IMR-90 (cell line): ENCODE measurements at regions not wholly inside any gene's neighbourhood (a gene's known extent, or its start where the extent isn't known, plus 50 kb on each side); places are given as distances from the start of the nearest gene placed in this dataset.

ENCODE experiments used
- ATAC-seq: fragments of 200-7000 bp; cut with Tn5 transposase; 2 replicates; pipeline ENCODE4 v1.9.1; 2020; ENCODE audit warnings: low read depth, mild to moderate bottlenecking, moderate library complexity
- BruUV-seq: library from RNA; stranded (reverse); fragments of 400-500 nt; replicated peaks from 2 replicates; lab custom pipeline; 2021; lab: Mats Ljungman, UMichigan
- CTCF ChIA-PET: fragments of 300-600 bp; formaldehyde crosslinking; extraction: SDS; loops from one replicate; lab custom pipeline; 2021; ENCODE audit warnings: antibody characterized with exemption; lab: Yijun Ruan, JAX
- POLR2A ChIA-PET: fragments of 300-600 bp; sonication (Branson Sonifier 250); formaldehyde crosslinking; loops from one replicate; lab custom pipeline; 2022; ENCODE audit warnings: antibody characterized with exemption; ENCODE audit not compliant: unreplicated experiment; lab: Charles Lee
- DNase-seq: peaks from one replicate; pipeline ENCODE4 v3.0.0; 2013
- H2AFZ ChIP-seq: replicated peaks from 2 replicates; pipeline ENCODE3; 2013; ENCODE audit warnings: low read length, mild to moderate bottlenecking; ENCODE audit not compliant: poor library complexity
- H2AK5ac ChIP-seq: 2 replicates; pipeline ENCODE4 v1.6.1; 2013; ENCODE audit warnings: low read depth, low read length, inconsistent platforms
- H2AK9ac ChIP-seq: replicated peaks from 2 replicates; pipeline ENCODE3; 2013; ENCODE audit warnings: mild to moderate bottlenecking, low read depth, low read length, moderate library complexity; ENCODE audit not compliant: poor library complexity
- H2BK120ac ChIP-seq: 2 replicates; pipeline ENCODE4 v1.6.1; 2013; ENCODE audit warnings: low read depth, low read length, inconsistent platforms
- H2BK15ac ChIP-seq: 3 replicates; pipeline ENCODE4 v1.6.1; 2013; ENCODE audit warnings: low read depth, low read length, inconsistent platforms
- H2BK20ac ChIP-seq: 2 replicates; pipeline ENCODE4 v1.6.1; 2013; ENCODE audit warnings: low read depth, mild to moderate bottlenecking, inconsistent platforms, low read length, moderate library complexity
- H2BK5ac ChIP-seq: 2 replicates; pipeline ENCODE4 v1.6.1; 2013; ENCODE audit warnings: mild to moderate bottlenecking, low read depth, low read length, inconsistent platforms; ENCODE audit not compliant: poor library complexity, severe bottlenecking
- H3K14ac ChIP-seq: replicated peaks from 2 replicates; pipeline ENCODE4 v1.6.1; 2013; ENCODE audit warnings: low read depth, low read length, inconsistent platforms
- H3K18ac ChIP-seq: 2 replicates; pipeline ENCODE4 v1.6.1; 2013; ENCODE audit warnings: low read depth, low read length, control low read depth
- H3K23ac ChIP-seq: 2 replicates; pipeline ENCODE4 v1.6.1; 2013; ENCODE audit warnings: low read depth, low read length, inconsistent platforms
- H3K27ac ChIP-seq: 2 replicates; pipeline ENCODE4 v1.5.1; 2013; ENCODE audit warnings: mild to moderate bottlenecking, control low read depth, low read length; ENCODE audit not compliant: insufficient read depth
- H3K27me3 ChIP-seq: 2 replicates; pipeline ENCODE4 v1.6.1; 2013; ENCODE audit warnings: low read length; ENCODE audit not compliant: control insufficient read depth, insufficient read depth
- H3K36me3 ChIP-seq: 2 replicates; pipeline ENCODE4 v1.6.1; 2013; ENCODE audit warnings: low read length, mixed read lengths; ENCODE audit not compliant: control insufficient read depth, insufficient read depth
- H3K4ac ChIP-seq: 2 replicates; pipeline ENCODE4 v1.6.1; 2013; ENCODE audit warnings: low read depth, low read length, inconsistent platforms
- H3K4me1 ChIP-seq: 2 replicates; pipeline ENCODE4 v1.6.1; 2013; ENCODE audit warnings: low read length, mixed read lengths; ENCODE audit not compliant: control insufficient read depth, insufficient read depth
- H3K4me2 ChIP-seq: 2 replicates; pipeline ENCODE4 v1.6.1; 2013; ENCODE audit warnings: low read depth, mild to moderate bottlenecking, control low read depth, low read length, moderate library complexity
- H3K4me3 ChIP-seq: 2 replicates; pipeline ENCODE4 v1.5.1; 2013; ENCODE audit warnings: low read depth, mild to moderate bottlenecking, control low read depth, low read length, moderate library complexity; ENCODE audit not compliant: insufficient read depth
- H3K56ac ChIP-seq: 2 replicates; pipeline ENCODE4 v1.6.1; 2013; ENCODE audit warnings: low read length, inconsistent platforms; ENCODE audit not compliant: insufficient read depth; ENCODE audit errors: extremely low read depth
- H3K79me1 ChIP-seq, 2 experiments: 2 replicates each; pipeline ENCODE4 v1.6.1; 2013; ENCODE audit warnings: low read length in 2 of 2, inconsistent platforms in 1 of 2, low read depth in 1 of 2
- H3K9ac ChIP-seq: 2 replicates; pipeline ENCODE4 v1.6.1; 2013; ENCODE audit warnings: low read depth, low read length, control low read depth
- H3K9me1 ChIP-seq: 2 replicates; pipeline ENCODE4 v1.6.1; 2013; ENCODE audit warnings: low read length, inconsistent platforms; ENCODE audit not compliant: insufficient read depth
- H3K9me3 ChIP-seq: 2 replicates; pipeline ENCODE4 v1.6.1; 2013; ENCODE audit warnings: low read length; ENCODE audit not compliant: control insufficient read depth, insufficient read depth
- H4K20me1 ChIP-seq: 2 replicates; pipeline ENCODE4 v1.6.1; 2013; ENCODE audit warnings: low read length, inconsistent platforms; ENCODE audit not compliant: insufficient read depth
- H4K5ac ChIP-seq: 2 replicates; pipeline ENCODE4 v1.6.1; 2013; ENCODE audit warnings: mild to moderate bottlenecking, low read depth, low read length, control low read depth
- H4K8ac ChIP-seq, 2 experiments: 2 replicates each; pipeline ENCODE4 v1.6.1; 2013; ENCODE audit warnings: low read depth in 2 of 2, low read length in 2 of 2, control low read depth in 1 of 2, inconsistent platforms in 1 of 2
- H4K91ac ChIP-seq: 2 replicates; pipeline ENCODE4 v1.6.1; 2013; ENCODE audit warnings: low read depth, low read length, inconsistent platforms; ENCODE audit not compliant: insufficient read depth
- RCOR1 ChIP-seq: IDR thresholded peaks from 2 replicates; pipeline ENCODE4 v1.6.1; 2012; ENCODE audit warnings: mild to moderate bottlenecking, low read length, improper control_type of control experiment; ENCODE audit not compliant: insufficient replicate concordance
- WGBS, 2 experiments: methylation state at CpG; one replicate each; pipeline versions ENCODE4 v1.1.5 to v1.1.7; 2013; ENCODE audit warnings: missing lambda C conversion rate in 2 of 2; ENCODE audit not compliant: insufficient read length in 1 of 2; ENCODE audit errors: extremely low coverage in 2 of 2; 5-methylcytosine and 5-hydroxymethylcytosine counted together
- dilution Hi-C: fragments of 300-500 bp; cut with HindIII; formaldehyde crosslinking; loops from one replicate; pipeline ENCODE4 v1.14.3; 2018; ENCODE audit warnings: low sequenced_read_pairs; ENCODE audit not compliant: unreplicated experiment
- in situ Hi-C: fragments of 300-500 bp; cut with MboI; formaldehyde crosslinking; loops from 3 replicates; pipeline ENCODE4 v1.14.3; 2019; ENCODE audit warnings: low sequenced_read_pairs, inconsistent platforms, mixed read lengths
- intact Hi-C: fragments of 100-400 bp; cut with micrococcal nuclease; formaldehyde crosslinking; loops from 2 replicates; pipeline ENCODE4 v1.10.0; 2022

- WGBS, 2 experiments, result no CpG with 5 or more reads among the region's 5 CpGs
- H4K5ac ChIP-seq, result no peak overlapping the region
- no peak overlapping the region for H3K18ac ChIP-seq
- H2BK20ac ChIP-seq, result no peak overlapping the region
- H3K9ac ChIP-seq, result no peak overlapping the region
- no peaks in the 10 kb centered on the region for H4K20me1 ChIP-seq
- H3K36me3 ChIP-seq, result no peaks in the 10 kb centered on the region
- no peak overlapping the region for H2AK5ac ChIP-seq
- in situ Hi-C loops, result no loop called here
- no peak overlapping the region for H3K4me3 ChIP-seq
- no peak overlapping the region for H4K8ac ChIP-seq
- no peak for TF ChIP-seq RCOR1
- H2AFZ ChIP-seq, result no peak overlapping the region
- no peak overlapping the region for H3K4ac ChIP-seq
- POLR2A ChIA-PET, result no interaction called here
- dilution Hi-C loops, result no loop called here
- H3K27me3 ChIP-seq, result peaks cover 3% of the 10 kb centered on the region
- H2BK120ac ChIP-seq, result no peak overlapping the region
- H3K4me1 ChIP-seq, result no peaks in the 10 kb centered on the region
- no peak overlapping the region for H2BK15ac ChIP-seq
- H3K9me1 ChIP-seq, result no peaks in the 10 kb centered on the region; the same call in 1 of the 2 replicates
- no peaks in the 10 kb centered on the region for H3K9me3 ChIP-seq
- DNase-seq (no peak), ATAC-seq (no peak)
- no peak overlapping the region for H3K27ac ChIP-seq
- no peak overlapping the region for H3K56ac ChIP-seq
- no peak overlapping the region for H3K4me2 ChIP-seq
- no peak overlapping the region for H2BK5ac ChIP-seq
- BruUV-seq, result no TSS peak
- CTCF ChIA-PET, result no interaction called here
- H3K23ac ChIP-seq, result no peak overlapping the region
- no peak overlapping the region for H2AK9ac ChIP-seq
- no peak overlapping the region for H3K14ac ChIP-seq
- no peaks in the 10 kb centered on the region for H3K79me1 ChIP-seq
- intact Hi-C loops, result no loop called here
- no peak overlapping the region for H4K91ac ChIP-seq
Measured at GRCh38 chr12:111196532-111196931, 172.4 kb downstream of the PHETA1 start.
